ACHN (cell line): ENCODE measurements at regions not wholly inside any gene's neighbourhood (a gene's known extent, or its start where the extent isn't known, plus 50 kb on each side); places are given as distances from the start of the nearest gene placed in this dataset.

ENCODE experiments used
- DNase-seq: peaks from one replicate; pipeline ENCODE4 v3.0.0-alpha.2; 2015
- in situ Hi-C: cut with HindIII; loops from 2 replicates; pipeline ENCODE4 v1.10.0; 2017; ENCODE audit warnings: low sequenced_read_pairs, low pct_ligation_motif_present, low pct_unique_long_range_greater_than_20kb

DNA sequence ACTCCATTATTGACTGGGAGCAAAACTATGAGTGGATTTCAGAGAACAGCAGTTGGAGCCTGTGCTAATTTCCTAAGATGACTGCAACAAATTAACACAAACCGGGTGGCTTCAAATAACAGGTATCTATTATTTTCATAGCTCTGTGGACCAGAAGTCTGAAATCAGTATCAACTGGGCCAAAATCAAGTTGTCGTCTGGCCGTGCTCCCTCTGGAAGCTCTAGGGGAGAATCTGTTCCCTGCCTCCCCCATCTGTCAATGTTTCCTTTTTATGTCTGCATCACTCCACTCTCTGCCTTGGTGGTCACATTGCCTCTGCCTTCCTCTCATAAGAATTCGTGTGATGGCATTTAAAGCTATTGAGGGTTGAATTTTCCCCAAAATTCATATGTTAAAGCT is 269.8 kb downstream of the TMX3 start:
- in situ Hi-C loops: no loop called here
- DNase-seq: no peak

- in situ Hi-C loops: no loop called here
- no peak for DNase-seq
These were observed 273.7 kb downstream of the TMX3 start for GRCh38 chr18:68441241-68441640.

DNA sequence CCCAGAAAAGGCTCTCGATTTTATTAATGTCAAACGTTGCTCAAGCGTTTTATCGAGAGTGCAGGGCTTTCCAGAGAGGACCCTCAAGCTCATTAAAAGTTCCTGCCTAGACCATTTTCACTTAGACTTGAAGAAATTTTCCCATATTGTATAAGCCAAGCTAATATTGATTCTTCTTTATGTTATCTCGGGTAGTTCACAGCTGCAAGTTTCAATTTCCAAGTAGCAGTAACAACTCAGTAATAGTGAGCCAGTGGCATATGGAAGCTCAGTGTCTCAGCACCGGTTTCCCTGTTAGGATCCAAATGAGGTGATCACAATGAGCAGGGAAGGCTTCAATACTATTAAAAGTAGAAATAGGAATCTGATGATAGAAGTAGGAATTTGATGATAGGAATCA is 274.5 kb downstream of the TMX3 start:
- in situ Hi-C loops: no loop called here

GRCh38 chr18:68439642-68440041 is 275.3 kb downstream of the TMX3 start:
- no peak for DNase-seq
- in situ Hi-C loops: no loop called here

More for the DNA sequence above, 274.5 kb downstream of the TMX3 start:
- no peak for DNase-seq

- no peak for DNase-seq
- in situ Hi-C loops: no loop called here
These were observed 275.9 kb downstream of the TMX3 start for GRCh38 chr18:68438983-68439382.

- DNase-seq: no peak
- in situ Hi-C loops: no loop called here
These were observed 276.4 kb downstream of the TMX3 start for GRCh38 chr18:68438536-68438935.

GRCh38 chr18:68436485-68436884 is 278.4 kb downstream of the TMX3 start:
- no peak for DNase-seq
- in situ Hi-C loops: no loop called here

GRCh38 chr18:68435581-68435980 is 279.3 kb downstream of the TMX3 start:
- in situ Hi-C loops: no loop called here
- DNase-seq: no peak

GRCh38 chr18:68431922-68432198 is 283.0 kb downstream of the TMX3 start:
- DNase-seq: no peak
- in situ Hi-C loops: no loop called here

DNA sequence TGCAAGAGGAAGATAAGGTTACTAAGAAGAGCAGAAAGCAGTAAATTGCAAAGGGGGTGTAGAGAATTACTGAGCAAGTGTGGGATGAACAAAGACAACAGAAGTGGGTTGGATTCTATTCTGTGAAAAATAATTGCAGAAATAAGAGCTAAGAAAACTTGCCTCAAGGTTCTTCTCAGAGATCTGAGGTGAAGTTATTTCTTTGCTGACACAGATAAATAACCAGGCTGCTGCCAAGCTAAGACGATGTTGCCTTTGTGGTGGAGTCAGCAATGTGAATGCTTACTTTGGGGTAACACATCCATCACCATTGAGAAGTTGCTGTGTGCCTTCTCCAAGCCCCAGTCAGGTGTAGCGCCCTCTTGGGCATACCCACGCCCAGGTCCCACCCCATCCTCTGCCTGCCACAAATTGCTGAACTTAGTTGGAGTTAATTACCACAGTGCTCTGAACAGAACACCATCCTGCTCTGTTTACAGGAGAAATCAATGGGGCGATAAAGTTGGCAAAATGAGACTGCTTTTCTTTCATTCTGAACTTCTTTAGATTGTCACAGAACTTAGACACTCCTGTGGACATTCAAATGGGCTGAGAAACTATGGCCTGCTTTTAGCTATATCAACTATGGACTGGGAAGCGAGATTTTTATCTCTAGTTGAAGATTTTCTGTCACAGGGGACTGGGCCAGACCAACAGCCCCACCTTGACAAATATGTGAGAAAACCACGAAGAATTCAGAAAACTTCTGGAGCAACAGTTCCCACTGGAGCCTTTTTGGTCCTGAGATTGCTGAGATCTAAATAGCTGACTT is 283.6 kb downstream of the TMX3 start:
- in situ Hi-C loops: no loop called here
- no peak for DNase-seq

GRCh38 chr18:68429841-68430240 is 285.1 kb downstream of the TMX3 start:
- DNase-seq: no peak
- in situ Hi-C loops: no loop called here

DNA sequence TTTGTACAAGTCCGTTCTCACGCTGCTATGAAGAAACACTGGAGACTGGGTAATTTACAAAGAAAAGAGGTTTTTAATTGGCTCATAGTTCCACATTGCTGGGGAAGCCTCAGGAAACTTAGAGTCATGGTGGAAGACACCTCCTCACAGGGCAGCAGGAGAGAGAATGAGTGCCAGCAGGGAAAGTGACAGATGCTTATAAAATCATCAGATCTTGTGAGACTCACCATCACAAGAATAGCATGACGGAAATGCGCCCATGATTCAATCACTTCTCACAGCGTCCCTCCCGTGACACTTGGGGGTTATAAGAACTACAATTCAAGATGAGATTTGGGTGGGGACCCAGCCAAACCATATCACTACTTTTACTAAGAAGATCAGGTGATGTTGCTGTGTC is 285.8 kb downstream of the TMX3 start:
- in situ Hi-C loops: no loop called here

DNA sequence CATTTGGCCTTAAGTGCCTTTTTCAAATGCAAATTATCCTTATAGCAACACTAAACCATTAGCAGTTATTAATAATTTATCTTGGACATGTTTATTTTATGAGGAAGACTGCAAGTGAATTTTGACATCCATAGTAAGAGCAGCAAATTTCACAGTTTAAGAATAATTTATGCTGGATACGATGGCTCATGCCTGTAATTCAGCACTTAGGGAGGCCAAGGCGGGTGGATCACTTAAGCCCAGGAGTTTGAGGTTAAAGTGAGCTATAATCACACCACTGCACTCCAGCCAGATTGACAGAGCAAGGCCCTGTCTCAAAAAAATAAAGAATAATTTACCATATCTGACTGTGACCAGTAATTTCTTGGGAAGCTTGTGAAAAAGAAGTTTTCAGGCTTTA is 286.2 kb downstream of the TMX3 start:
- in situ Hi-C loops: no loop called here
- no peak for DNase-seq

More for the DNA sequence above, 285.8 kb downstream of the TMX3 start:
- no peak for DNase-seq

GRCh38 chr18:68427951-68428401 is 286.9 kb downstream of the TMX3 start:
- in situ Hi-C loops: no loop called here
- peak; percentile 48 for DNase-seq

DNA sequence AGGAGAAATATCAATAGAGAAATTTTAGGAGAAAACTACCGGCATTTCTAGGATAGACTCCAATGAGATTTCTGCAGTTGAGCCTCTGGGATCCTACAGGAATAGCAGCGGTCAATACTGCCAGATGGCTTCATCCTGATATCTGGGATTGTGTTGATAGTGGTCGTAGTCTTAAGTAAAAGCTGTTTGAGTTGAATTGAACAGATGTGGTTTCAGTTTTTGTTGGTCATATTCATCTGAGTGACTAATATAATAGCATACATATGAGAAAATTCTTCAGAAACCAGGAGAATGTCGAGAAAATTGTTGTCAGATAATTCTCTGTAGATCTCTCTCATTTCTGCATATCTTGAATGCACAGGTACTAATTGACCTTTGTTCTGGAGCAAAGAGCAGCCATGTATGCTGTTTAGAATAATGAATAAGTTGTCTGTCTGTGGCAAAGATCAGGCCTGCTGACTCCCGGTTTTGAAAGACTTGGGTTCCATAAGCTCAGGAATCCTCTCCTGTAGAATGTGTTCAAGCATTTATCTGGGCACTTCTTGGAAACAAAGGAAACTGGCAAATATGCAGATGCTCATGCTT is 288.1 kb downstream of the TMX3 start:
- no peak for DNase-seq
- in situ Hi-C loops: no loop called here

- in situ Hi-C loops: no loop called here
- no peak for DNase-seq
These were observed 296.0 kb downstream of the TMX3 start for GRCh38 chr18:68418881-68419280.

DNA sequence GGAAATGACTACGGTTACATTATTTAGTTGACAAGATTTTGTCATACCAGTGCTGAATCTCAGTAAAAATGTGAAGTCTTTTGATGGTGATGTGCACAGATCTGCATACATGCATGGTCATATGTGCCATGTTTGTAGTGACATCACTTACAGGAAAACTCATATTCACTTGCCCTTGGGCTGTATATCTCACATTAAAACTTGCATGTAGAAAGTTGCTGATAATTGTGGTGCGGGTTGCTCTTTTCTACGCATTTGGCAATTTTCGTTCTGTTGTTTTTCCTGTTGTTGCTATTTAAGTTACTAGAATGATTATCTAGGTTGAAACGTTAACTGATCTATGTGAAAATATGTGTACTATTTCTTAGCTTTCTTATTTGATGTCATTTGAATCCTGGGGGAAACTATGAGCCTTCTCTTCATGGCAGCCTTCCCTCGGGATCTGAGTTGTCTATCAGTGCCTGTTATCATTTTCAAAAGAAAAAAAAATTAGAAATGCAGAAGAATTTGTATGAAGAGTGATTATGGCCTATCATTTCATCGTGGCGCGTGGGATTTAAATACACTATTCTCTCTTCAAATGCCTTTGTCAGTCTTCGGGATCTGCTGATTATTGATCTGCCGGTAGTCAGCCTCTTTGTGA is 296.6 kb downstream of the TMX3 start:
- DNase-seq: no peak
- in situ Hi-C loops: no loop called here

GRCh38 chr18:68417826-68418225 is 297.1 kb downstream of the TMX3 start:
- in situ Hi-C loops: no loop called here
- DNase-seq: no peak

GRCh38 chr18:68417166-68417799 is 297.6 kb downstream of the TMX3 start:
- no peak for DNase-seq
- in situ Hi-C loops: no loop called here
